ENCODE measurements at regions not wholly inside any gene's neighbourhood (a gene's known extent, or its start where the extent isn't known, plus 50 kb on each side); places are given as distances from the start of the nearest gene placed in this dataset.

DNA sequence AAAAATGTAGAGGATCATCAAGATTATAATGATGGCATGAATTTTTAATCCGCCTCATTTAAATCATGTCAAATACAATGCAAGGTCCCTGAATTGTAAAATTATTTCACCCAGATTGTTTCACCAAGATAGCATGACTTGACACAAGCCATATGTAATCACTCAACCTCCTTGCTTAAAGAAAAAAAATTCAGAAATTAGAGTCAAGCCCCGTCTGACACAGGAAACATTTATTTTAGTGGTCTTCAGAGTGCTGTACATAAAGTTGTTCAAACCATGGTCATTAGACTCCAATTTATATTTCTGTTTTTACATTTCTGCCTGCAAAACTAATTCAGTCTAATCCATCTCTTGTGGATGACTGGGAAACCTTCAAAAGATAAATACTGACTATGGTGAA is 200.2 kb downstream of the CBLN4 start:
- Histone ChIP-seq H3K79me2 (ENCODE audit: insufficient read depth, low read length) (no peaks in the 10 kb centered on the region), H2BK120ac (ENCODE audit: low read depth, low read length, poor library complexity, severe bottlenecking) (no peak overlapping the region), H3K9ac (ENCODE audit: extremely low read depth, insufficient read length, low read length) (no peak overlapping the region), H2BK15ac (ENCODE audit: low read depth, low read length) (no peak overlapping the region), H3K23ac (ENCODE audit: insufficient read length, low read depth, low read length) (no peak overlapping the region), H4K20me1 (ENCODE audit: control insufficient read depth, insufficient read depth, insufficient read length) (no peaks in the 10 kb centered on the region), H2BK20ac (ENCODE audit: low read depth, low read length, poor library complexity, severe bottlenecking) (no peak overlapping the region), H3K14ac (ENCODE audit: insufficient read depth, low read length) (no peak overlapping the region), H3K23me2 (ENCODE audit: insufficient read length, low read depth, low read length, poor library complexity, severe bottlenecking) (no peaks in the 10 kb centered on the region), H3K27me3 (ENCODE audit: insufficient read depth, low read length) (no peaks in the 10 kb centered on the region), H4K91ac (ENCODE audit: insufficient read length, low read depth, low read length) (no peak overlapping the region), H2AK5ac (ENCODE audit: insufficient read length, low read length) (no peak overlapping the region), H3K9me3 (ENCODE audit: control insufficient read depth, low read depth, low read length) (no peaks in the 10 kb centered on the region), H3K18ac (ENCODE audit: insufficient read length, low read depth, low read length) (no peak overlapping the region), H4K5ac (ENCODE audit: insufficient read length, low read depth, low read length) (no peak overlapping the region), H2AFZ (ENCODE audit: low read length) (no peak overlapping the region), H3K79me1 (ENCODE audit: insufficient read depth, low read depth, low read length, poor library complexity, severe bottlenecking) (no peaks in the 10 kb centered on the region), H3K4ac (ENCODE audit: low read depth, low read length) (no peak overlapping the region), H4K8ac (replicated peaks; ENCODE audit: insufficient read length, low read depth, low read length) (no peak overlapping the region), H3K27ac (ENCODE audit: insufficient read length, low read depth, low read length) (no peak overlapping the region), H3T11ph (ENCODE audit: low read length) (no peak overlapping the region), H3K4me1 (ENCODE audit: insufficient read depth, low read length) (no peaks in the 10 kb centered on the region), H3K4me2 (ENCODE audit: insufficient read depth, insufficient read length, low read length) (no peak overlapping the region), H2BK5ac (ENCODE audit: insufficient read length, low read length) (no peak overlapping the region), H2BK12ac (ENCODE audit: insufficient read length, low read depth, low read length) (no peak overlapping the region), H3K56ac (ENCODE audit: insufficient read length, low read depth, low read length) (no peak overlapping the region)
- H3K4me1 Mint-ChIP-seq: no peaks in the 10 kb centered on the region
- H3K9me3 Mint-ChIP-seq: peaks cover 47 to 65% of the 10 kb centered on the region in 2 experiments
- TF ChIP-seq, protein P1, sequence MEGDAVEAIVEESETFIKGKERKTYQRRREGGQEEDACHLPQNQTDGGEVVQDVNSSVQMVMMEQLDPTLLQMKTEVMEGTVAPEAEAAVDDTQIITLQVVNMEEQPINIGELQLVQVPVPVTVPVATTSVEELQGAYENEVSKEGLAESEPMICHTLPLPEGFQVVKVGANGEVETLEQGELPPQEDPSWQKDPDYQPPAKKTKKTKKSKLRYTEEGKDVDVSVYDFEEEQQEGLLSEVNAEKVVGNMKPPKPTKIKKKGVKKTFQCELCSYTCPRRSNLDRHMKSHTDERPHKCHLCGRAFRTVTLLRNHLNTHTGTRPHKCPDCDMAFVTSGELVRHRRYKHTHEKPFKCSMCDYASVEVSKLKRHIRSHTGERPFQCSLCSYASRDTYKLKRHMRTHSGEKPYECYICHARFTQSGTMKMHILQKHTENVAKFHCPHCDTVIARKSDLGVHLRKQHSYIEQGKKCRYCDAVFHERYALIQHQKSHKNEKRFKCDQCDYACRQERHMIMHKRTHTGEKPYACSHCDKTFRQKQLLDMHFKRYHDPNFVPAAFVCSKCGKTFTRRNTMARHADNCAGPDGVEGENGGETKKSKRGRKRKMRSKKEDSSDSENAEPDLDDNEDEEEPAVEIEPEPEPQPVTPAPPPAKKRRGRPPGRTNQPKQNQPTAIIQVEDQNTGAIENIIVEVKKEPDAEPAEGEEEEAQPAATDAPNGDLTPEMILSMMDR (conservative IDR thresholded peaks at IDR 0.05): no peak
- peaks cover 5 to 16% (median 5%) of the 10 kb centered on the region in 3 experiments; a peak in 6 of 7 replicates for H3K36me3 Mint-ChIP-seq (ENCODE audit: insufficient read depth in 1 of 3, low read depth in 3 of 3)
- DNase-seq: no peak
- no peak overlapping the region for H3K4me3 Mint-ChIP-seq
- no peak overlapping the region for H3K27ac Mint-ChIP-seq
- no CpG with 5 or more reads among the region's 2 CpGs for WGBS (ENCODE audit: extremely low coverage, insufficient read length, low lambda C conversion rate)
- no peaks in the 10 kb centered on the region; the same call in 1 of the 2 replicates for H3K27me3 Mint-ChIP-seq (ENCODE audit: low read depth)

All from H9 (cell line).